H9 (cell line): ENCODE measurements at regions not wholly inside any gene's neighbourhood (a gene's known extent, or its start where the extent isn't known, plus 50 kb on each side); places are given as distances from the start of the nearest gene placed in this dataset.

Experiments
- DNase-seq: peaks from one replicate; pipeline ENCODE4 v3.0.0-alpha.2; 2017
- H2AFZ ChIP-seq: one replicate; pipeline ENCODE4 v1.6.1; 2013; ENCODE audit warnings: mild to moderate bottlenecking, low read length, control low read depth, moderate library complexity
- H2AK5ac ChIP-seq: 2 replicates; pipeline ENCODE4 v1.6.1; 2013; ENCODE audit warnings: low read length, control low read depth, mixed read lengths; ENCODE audit not compliant: insufficient read length
- H2BK120ac ChIP-seq: one replicate; pipeline ENCODE4 v1.6.1; 2013; ENCODE audit warnings: low read depth, mild to moderate bottlenecking, low read length, control low read depth, inconsistent platforms; ENCODE audit not compliant: poor library complexity, severe bottlenecking
- H2BK12ac ChIP-seq: 2 replicates; pipeline ENCODE4 v1.6.1; 2013; ENCODE audit warnings: low read length, control low read depth, mixed read lengths, low read depth; ENCODE audit not compliant: insufficient read length
- H2BK15ac ChIP-seq: 2 replicates; pipeline ENCODE4 v1.6.1; 2013; ENCODE audit warnings: low read depth, low read length, control low read depth
- H2BK20ac ChIP-seq: one replicate; pipeline ENCODE4 v1.6.1; 2013; ENCODE audit warnings: low read depth, mild to moderate bottlenecking, low read length, control low read depth, inconsistent platforms; ENCODE audit not compliant: poor library complexity, severe bottlenecking
- H2BK5ac ChIP-seq: 2 replicates; pipeline ENCODE4 v1.6.1; 2013; ENCODE audit warnings: low read length, control low read depth, mixed read lengths; ENCODE audit not compliant: insufficient read length
- H3K14ac ChIP-seq: 2 replicates; pipeline ENCODE4 v1.6.1; 2013; ENCODE audit warnings: low read length, control low read depth; ENCODE audit not compliant: insufficient read depth
- H3K18ac ChIP-seq: 2 replicates; pipeline ENCODE4 v1.6.1; 2013; ENCODE audit warnings: low read depth, mild to moderate bottlenecking, mixed read lengths, low read length, control low read depth; ENCODE audit not compliant: insufficient read length
- H3K23ac ChIP-seq: 2 replicates; pipeline ENCODE4 v1.6.1; 2013; ENCODE audit warnings: low read length, control low read depth, mixed read lengths, low read depth; ENCODE audit not compliant: insufficient read length
- H3K23me2 ChIP-seq: 2 replicates; pipeline ENCODE4 v1.6.1; 2013; ENCODE audit warnings: low read depth, mild to moderate bottlenecking, mixed read lengths, low read length, control low read depth; ENCODE audit not compliant: insufficient read length, poor library complexity, severe bottlenecking
- H3K27ac ChIP-seq: 2 replicates; pipeline ENCODE4 v1.5.1; 2013; ENCODE audit warnings: low read length, control low read depth, mixed read lengths, low read depth; ENCODE audit not compliant: insufficient read length
- H3K27me3 ChIP-seq: 2 replicates; pipeline ENCODE4 v1.6.1; 2013; ENCODE audit warnings: low read length, control low read depth, inconsistent platforms; ENCODE audit not compliant: insufficient read depth
- H3K4ac ChIP-seq: 2 replicates; pipeline ENCODE4 v1.6.1; 2013; ENCODE audit warnings: low read depth, mild to moderate bottlenecking, control low read depth, inconsistent platforms, low read length, moderate library complexity
- H3K4me1 ChIP-seq: 2 replicates; pipeline ENCODE4 v1.6.1; 2013; ENCODE audit warnings: low read length, control low read depth, inconsistent platforms; ENCODE audit not compliant: insufficient read depth
- H3K4me2 ChIP-seq: 2 replicates; pipeline ENCODE4 v1.6.1; 2013; ENCODE audit warnings: low read length, control low read depth, mixed read lengths; ENCODE audit not compliant: insufficient read length, insufficient read depth
- H3K56ac ChIP-seq: 2 replicates; pipeline ENCODE4 v1.6.1; 2013; ENCODE audit warnings: low read depth, mild to moderate bottlenecking, mixed read lengths, low read length, control low read depth; ENCODE audit not compliant: insufficient read length
- H3K79me1 ChIP-seq: 2 replicates; pipeline ENCODE4 v1.6.1; 2013; ENCODE audit warnings: low read depth, mild to moderate bottlenecking, moderate library complexity, low read length, control low read depth, inconsistent platforms; ENCODE audit not compliant: insufficient read depth, poor library complexity, severe bottlenecking
- H3K79me2 ChIP-seq: 2 replicates; pipeline ENCODE4 v1.6.1; 2013; ENCODE audit warnings: low read length, control low read depth, inconsistent platforms; ENCODE audit not compliant: insufficient read depth
- H3K9ac ChIP-seq: 2 replicates; pipeline ENCODE4 v1.6.1; 2013; ENCODE audit warnings: low read length, control low read depth, mixed read lengths; ENCODE audit not compliant: insufficient read length; ENCODE audit errors: extremely low read depth
- H3K9me3 ChIP-seq: one replicate; pipeline ENCODE4 v1.6.1; 2013; ENCODE audit warnings: low read depth, low read length, inconsistent platforms; ENCODE audit not compliant: control insufficient read depth
- H3T11ph ChIP-seq: one replicate; pipeline ENCODE4 v1.6.1; 2013; ENCODE audit warnings: mild to moderate bottlenecking, low read length, control low read depth, inconsistent platforms
- H4K20me1 ChIP-seq: one replicate; pipeline ENCODE4 v1.6.1; 2013; ENCODE audit not compliant: control insufficient read depth, insufficient read length, insufficient read depth
- H4K5ac ChIP-seq: 2 replicates; pipeline ENCODE4 v1.6.1; 2013; ENCODE audit warnings: low read depth, mild to moderate bottlenecking, mixed read lengths, low read length, control low read depth; ENCODE audit not compliant: insufficient read length
- H4K8ac ChIP-seq: replicated peaks from 2 replicates; pipeline ENCODE4 v1.6.1; 2013; ENCODE audit warnings: low read length, control low read depth, mixed read lengths, low read depth; ENCODE audit not compliant: insufficient read length
- H4K91ac ChIP-seq: 2 replicates; pipeline ENCODE4 v1.6.1; 2013; ENCODE audit warnings: low read depth, mild to moderate bottlenecking, moderate library complexity, mixed read lengths, low read length, control low read depth; ENCODE audit not compliant: insufficient read length
- H3K27ac Mint-ChIP-seq, 3 experiments: 2 replicates in 2 of 3; 3 replicates in 1 of 3; pipeline ENCODE4 v1.8.0; 2020 to 2021; ENCODE audit warnings: mixed read lengths in 3 of 3, mild to moderate bottlenecking in 1 of 3, moderate library complexity in 1 of 3
- H3K27me3 Mint-ChIP-seq: 2 replicates; pipeline ENCODE4 v1.8.0; 2021; ENCODE audit warnings: low read depth, mild to moderate bottlenecking, moderate library complexity, mixed read lengths
- H3K36me3 Mint-ChIP-seq, 3 experiments: 2 replicates in 2 of 3; 3 replicates in 1 of 3; pipeline ENCODE4 v1.8.0; 2020 to 2021; ENCODE audit warnings: low read depth in 3 of 3, mixed read lengths in 3 of 3; ENCODE audit not compliant: insufficient read depth in 1 of 3
- H3K4me1 Mint-ChIP-seq, 2 experiments: 2 replicates each; pipeline ENCODE4 v1.8.0; 2020; ENCODE audit warnings: mixed read lengths in 2 of 2
- H3K4me3 Mint-ChIP-seq, 2 experiments: 2 replicates in 1 of 2; 3 replicates in 1 of 2; pipeline ENCODE4 v1.8.0; 2020 to 2021; ENCODE audit warnings: mild to moderate bottlenecking in 2 of 2, mixed read lengths in 2 of 2, moderate library complexity in 1 of 2
- H3K9me3 Mint-ChIP-seq, 2 experiments: 2 replicates in 1 of 2; 3 replicates in 1 of 2; pipeline ENCODE4 v1.8.0; 2020; ENCODE audit warnings: mild to moderate bottlenecking in 2 of 2, mixed read lengths in 2 of 2, moderate library complexity in 1 of 2
- CTCF ChIP-seq: fragments of 200-600 bp; sonication (generic); conservative IDR thresholded peaks from 3 replicates; pipeline ENCODE4 v1.8.0; 2021; ENCODE audit warnings: antibody characterized with exemption, mild to moderate bottlenecking
- WGBS: extraction: QIAGEN DNeasy Blood & Tissue Kit; methylation state at CpG from one replicate; pipeline ENCODE4 v1.1.7; 2013; ENCODE audit warnings: missing lambda C conversion rate, low lambda C conversion rate, mixed read lengths; ENCODE audit not compliant: insufficient read length; ENCODE audit errors: extremely low coverage; 5-methylcytosine and 5-hydroxymethylcytosine counted together

GRCh38 chr1:73800376-73800775, 397.6 kb downstream of the LRRIQ3 start:
- no peak overlapping the region for H4K8ac ChIP-seq
- no peaks in the 10 kb centered on the region for H3K4me1 ChIP-seq
- H3K27ac ChIP-seq, result no peak overlapping the region
- H2BK120ac ChIP-seq, result no peak overlapping the region
- no peak overlapping the region for H3K18ac ChIP-seq
- no peak overlapping the region for H2BK15ac ChIP-seq
- no peaks in the 10 kb centered on the region for H3K36me3 Mint-ChIP-seq
- no peak overlapping the region for H3K9ac ChIP-seq
- no peaks in the 10 kb centered on the region for H3K27me3 Mint-ChIP-seq
- H3K27ac Mint-ChIP-seq, result no peak overlapping the region
- H4K5ac ChIP-seq, result no peak overlapping the region
- H3K23ac ChIP-seq, result no peak overlapping the region
- H2BK12ac ChIP-seq, result no peak overlapping the region
- no peaks in the 10 kb centered on the region for H4K20me1 ChIP-seq
- H2BK5ac ChIP-seq, result no peak overlapping the region
- H2BK20ac ChIP-seq, result no peak overlapping the region
- H3K4me2 ChIP-seq, result no peak overlapping the region
- H3K9me3 Mint-ChIP-seq, result no peaks in the 10 kb centered on the region
- no peak overlapping the region for H3K4me3 Mint-ChIP-seq
- H4K91ac ChIP-seq, result no peak overlapping the region
- no peak for TF ChIP-seq CTCF
- no peaks in the 10 kb centered on the region for H3K23me2 ChIP-seq
- no peak overlapping the region for H2AK5ac ChIP-seq
- H3K14ac ChIP-seq, result no peak overlapping the region
- H3K4me1 Mint-ChIP-seq, result no peaks in the 10 kb centered on the region
- no peak overlapping the region for H3T11ph ChIP-seq
- H3K56ac ChIP-seq, result no peak overlapping the region
- H3K4ac ChIP-seq, result no peak overlapping the region
- H2AFZ ChIP-seq, result no peak overlapping the region
- no CpG with 5 or more reads among the region's 2 CpGs for WGBS
- H3K79me1 ChIP-seq, result no peaks in the 10 kb centered on the region
- H3K27me3 ChIP-seq, result no peaks in the 10 kb centered on the region
- H3K9me3 ChIP-seq, result no peaks in the 10 kb centered on the region
- no peak for DNase-seq
- no peaks in the 10 kb centered on the region; the same call in 1 of the 2 replicates for H3K79me2 ChIP-seq
